ENCODE measurements at regions not wholly inside any gene's neighbourhood (a gene's known extent, or its start where the extent isn't known, plus 50 kb on each side); places are given as distances from the start of the nearest gene placed in this dataset.

DNA sequence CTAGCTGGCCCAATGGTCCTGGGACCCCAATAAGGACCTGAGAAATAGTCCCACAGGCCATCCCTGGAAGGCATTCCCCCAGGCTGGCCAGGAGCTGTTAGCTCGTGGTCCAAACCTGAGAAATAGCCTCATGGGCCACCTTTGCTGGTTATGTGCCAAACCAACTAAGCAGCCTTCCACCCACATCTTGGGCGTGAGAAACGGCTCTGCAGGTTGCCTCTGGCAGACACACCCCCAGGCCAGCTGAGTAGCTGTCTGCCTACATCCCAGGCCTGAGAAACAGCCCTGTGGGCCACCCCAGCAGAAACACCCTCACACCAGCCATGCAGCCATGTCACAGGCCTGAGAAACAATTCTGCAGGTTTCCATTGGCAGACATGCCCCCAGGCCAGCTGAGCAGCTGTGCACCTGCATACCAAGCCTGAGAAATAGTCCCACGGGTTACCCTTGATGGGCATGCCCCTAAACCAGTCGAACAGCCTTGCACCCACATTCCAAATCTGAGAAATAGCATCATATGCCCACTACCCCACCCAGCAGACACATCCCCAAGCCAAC is 567.8 kb upstream of the ID4 start:
- intact Hi-C loops (cut with DNase I; ENCODE audit: low total_unique reads) = no loop called here
- TF ChIP-seq POLR2A (IDR thresholded peaks at IDR 0.05) (no peak), CTCF (IDR thresholded peaks at IDR 0.05) (no peak)
- H3K4me3 ChIP-seq (ENCODE audit: low read depth, poor library complexity, severe bottlenecking) = no peak overlapping the region
- no peak for DNase-seq (ENCODE audit: low spot score in 2 of 2)
- WGBS, 2 donors = 56 to 68% methylated on average over 5 of the region's 5 CpGs

DNA sequence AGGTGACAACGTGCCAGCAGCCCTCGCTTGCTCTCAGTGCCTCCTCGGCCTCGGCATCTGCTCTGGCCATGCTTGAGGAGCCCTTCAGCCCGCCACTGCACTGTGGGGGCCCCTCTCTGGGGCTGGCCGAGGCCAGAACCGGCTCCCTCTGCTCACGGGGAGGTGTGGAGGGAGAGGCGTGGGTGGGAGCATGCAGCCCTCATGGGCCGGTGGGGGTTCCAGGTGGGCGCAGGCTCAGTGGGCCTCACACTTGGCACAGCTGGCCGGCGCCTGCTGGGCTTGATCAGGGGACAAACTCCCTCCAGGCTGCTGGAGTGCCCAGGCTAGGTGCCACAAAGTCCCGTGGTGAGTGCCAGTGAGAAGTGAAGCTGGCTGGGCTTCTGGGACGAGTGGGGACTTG is 566.6 kb upstream of the ID4 start:
- no peak overlapping the region for H3K4me3 ChIP-seq (ENCODE audit: low read depth, poor library complexity, severe bottlenecking)
- TF ChIP-seq POLR2A (IDR thresholded peaks at IDR 0.05) (no peak), CTCF (IDR thresholded peaks at IDR 0.05) (no peak)
- intact Hi-C loops (cut with DNase I; ENCODE audit: low total_unique reads) = no loop called here
- 87 to 89% methylated on average over 15 of the region's 15 CpGs for WGBS, 2 donors
- no peak for DNase-seq (ENCODE audit: low spot score in 2 of 2)

DNA sequence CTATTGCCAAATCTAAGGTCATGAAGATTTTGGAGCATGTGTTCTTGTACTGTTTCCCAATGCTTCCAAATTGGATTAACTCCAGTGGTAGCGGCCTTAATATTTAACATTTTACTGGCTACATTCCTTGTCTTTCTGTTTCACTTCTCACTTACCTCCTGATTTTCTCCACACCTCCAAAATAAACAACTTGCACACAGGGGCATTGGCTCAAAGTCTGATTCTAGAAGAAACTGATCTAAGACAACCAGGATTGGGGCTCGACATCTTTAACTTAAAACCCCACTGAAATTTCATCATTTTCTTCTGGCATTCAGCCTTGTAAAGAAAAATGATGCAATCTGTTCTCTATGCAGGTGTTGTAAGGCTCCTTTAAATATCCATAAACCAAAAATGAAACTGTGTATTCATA is 557.9 kb upstream of the ID4 start:
- no peak for TF ChIP-seq CTCF (IDR thresholded peaks at IDR 0.05)
- TF ChIP-seq POLR2A (IDR thresholded peaks at IDR 0.05) = no peak
- no peak for DNase-seq (ENCODE audit: low spot score in 2 of 2)
- H3K4me3 ChIP-seq (ENCODE audit: low read depth, poor library complexity, severe bottlenecking) = no peak overlapping the region
- intact Hi-C loops (cut with DNase I; ENCODE audit: low total_unique reads) = no loop called here
- 11 to 29% methylated on average over 2 of the region's 2 CpGs for WGBS, 2 donors

DNA sequence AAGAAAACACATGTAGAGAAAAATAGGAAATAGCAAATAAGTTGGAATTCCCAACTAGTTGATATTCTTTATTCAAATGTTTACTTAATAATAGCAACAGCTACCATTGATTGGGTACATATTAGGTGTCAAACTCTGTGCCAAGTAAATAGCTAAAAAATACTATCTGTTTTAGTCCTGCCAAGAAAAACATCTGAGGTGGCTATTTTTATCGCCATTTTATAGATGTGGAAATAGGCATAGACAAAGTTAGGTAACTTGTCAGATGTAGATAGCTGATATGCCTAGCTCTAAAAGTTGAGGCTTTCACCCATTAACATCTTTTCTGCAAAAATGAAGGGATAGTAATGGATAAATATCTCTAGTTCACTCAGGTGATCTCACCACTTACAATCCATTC is 549.2 kb upstream of the ID4 start:
- no peak overlapping the region for H3K4me3 ChIP-seq (ENCODE audit: low read depth, poor library complexity, severe bottlenecking)
- no peak for DNase-seq (ENCODE audit: low spot score in 2 of 2)
- intact Hi-C loops (cut with DNase I; ENCODE audit: low total_unique reads) = no loop called here
- TF ChIP-seq POLR2A (IDR thresholded peaks at IDR 0.05) (no peak), CTCF (IDR thresholded peaks at IDR 0.05) (no peak)
- WGBS, 2 donors = 54 to 60% methylated on average over 1 of the region's 1 CpG

DNA sequence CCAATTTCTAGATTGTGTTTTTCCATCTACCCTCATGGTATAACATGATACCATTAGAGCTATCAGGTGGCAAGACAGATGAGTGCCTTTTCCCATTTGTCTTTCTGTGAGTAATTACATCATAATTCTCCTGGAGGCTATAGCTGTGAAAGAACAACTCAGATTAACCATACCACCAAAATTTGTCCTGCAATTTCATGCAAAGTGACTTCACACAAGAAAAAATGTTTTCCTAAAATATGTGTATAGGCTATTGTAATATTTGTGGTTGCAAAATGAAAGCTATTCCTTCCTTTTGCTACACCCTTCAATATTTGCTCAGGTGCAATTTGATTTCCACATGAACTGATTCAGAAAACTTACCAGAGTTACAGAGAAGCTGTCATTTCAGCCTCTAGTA is 547.7 kb upstream of the ID4 start:
- DNase-seq (ENCODE audit: low spot score in 2 of 2) = no peak
- no peak for TF ChIP-seq POLR2A (IDR thresholded peaks at IDR 0.05)
- TF ChIP-seq CTCF (IDR thresholded peaks at IDR 0.05) = no peak
- H3K4me3 ChIP-seq (ENCODE audit: low read depth, poor library complexity, severe bottlenecking) = no peak overlapping the region
- intact Hi-C loops (cut with DNase I; ENCODE audit: low total_unique reads) = no loop called here

DNA sequence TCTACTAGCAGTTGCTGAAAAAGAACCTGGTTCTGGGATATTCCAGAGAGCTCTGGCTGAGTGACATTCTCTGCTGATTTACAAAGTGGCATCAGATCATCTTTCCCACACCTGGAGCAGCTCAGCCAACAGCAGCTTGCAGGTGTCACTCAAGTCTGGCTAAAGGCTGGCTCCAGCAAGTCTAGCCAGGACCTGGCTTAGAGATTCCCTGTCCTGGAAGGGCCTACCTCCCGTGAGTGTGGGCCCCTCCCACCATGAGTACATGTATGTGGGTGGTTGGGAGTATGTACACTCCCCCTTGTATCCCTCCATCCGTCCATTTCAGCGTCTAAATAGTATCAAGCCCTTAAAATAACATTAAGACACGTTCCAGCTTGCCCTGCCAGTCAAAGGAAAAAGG is 539.3 kb upstream of the ID4 start:
- intact Hi-C loops (cut with DNase I; ENCODE audit: low total_unique reads) = no loop called here
- TF ChIP-seq CTCF (IDR thresholded peaks at IDR 0.05) (no peak), POLR2A (IDR thresholded peaks at IDR 0.05) (no peak)
- 21 to 24% methylated on average over 4 of the region's 4 CpGs for WGBS, 2 donors
- no peak overlapping the region for H3K4me3 ChIP-seq (ENCODE audit: low read depth, poor library complexity, severe bottlenecking)
- DNase-seq (ENCODE audit: low spot score in 2 of 2) = no peak

Data from lower leg skin (tissue), 4 donors.